ENCODE measurements at regions not wholly inside any gene's neighbourhood (a gene's known extent, or its start where the extent isn't known, plus 50 kb on each side); places are given as distances from the start of the nearest gene placed in this dataset.

GRCh38 chr4:181051931-181052330, 1191.3 kb upstream of the TENM3 start:
- TF ChIP-seq CTCF (IDR thresholded peaks at IDR 0.05; ENCODE audit: insufficient read depth, low read length) (no peak), GABPA (IDR thresholded peaks at IDR 0.05; ENCODE audit: low read depth) (no peak), REST (IDR thresholded peaks at IDR 0.05; ENCODE audit: insufficient replicate concordance, low read depth) (no peak)

All from HL-60 (cell line).